SK-N-SH (cell line): ENCODE measurements at regions not wholly inside any gene's neighbourhood (a gene's known extent, or its start where the extent isn't known, plus 50 kb on each side); places are given as distances from the start of the nearest gene placed in this dataset.
A peak's percentile ranks its signal among the peaks of the same experiment; 100 is the strongest.
"Not testable (repeated sequence)": the region's sequence is repeated elsewhere in the genome, so short reads cannot be mapped to it uniquely, and the experiment has no call there.

Experiments used
- CTCF ChIA-PET: fragments of 300-600, 350-600 bp; formaldehyde crosslinking; extraction: SDS; loops from one replicate; lab custom pipeline; 2021; lab: Yijun Ruan, JAX
- POLR2A ChIA-PET: fragments of 350-600 bp; sonication (Branson Sonifier 250); formaldehyde crosslinking; extraction: SDS; loops from one replicate; lab custom pipeline; 2020; ENCODE audit warnings: antibody characterized with exemption, inconsistent platforms; lab: Yijun Ruan, JAX
- DNase-seq: peaks from one replicate; pipeline ENCODE4 v3.0.0; 2012
- H2AFZ ChIP-seq: fragments of 200-600 bp; sonication (generic); 2 replicates; pipeline ENCODE4 v1.8.1; 2016; ENCODE audit warnings: antibody characterized with exemption, mild to moderate bottlenecking, low read depth
- H3F3A ChIP-seq: fragments of 200-600 bp; sonication (generic); replicated peaks from 2 replicates; pipeline ENCODE3; 2016; ENCODE audit warnings: antibody characterized with exemption, mild to moderate bottlenecking; ENCODE audit not compliant: insufficient read depth
- H3K27ac ChIP-seq, 2 experiments: fragments of 200-500 bp in 1 of 2; fragments of 200-600 bp in 1 of 2; sonication (Bioruptor generic) in 1 of 2; sonication (generic), shearing (Covaris generic) in 1 of 2; 2 replicates each; pipeline versions ENCODE4 v1.5.1 to v1.6.1; 2014 to 2016; ENCODE audit warnings: low read depth in 2 of 2, inconsistent platforms in 1 of 2, low read length in 1 of 2, mild to moderate bottlenecking in 1 of 2, mixed read lengths in 1 of 2
- H3K27me3 ChIP-seq: fragments of 200-600 bp; sonication (generic), shearing (Covaris generic); 2 replicates; pipeline ENCODE4 v1.6.1; 2016; ENCODE audit warnings: mixed run types; ENCODE audit not compliant: insufficient read depth
- H3K36me3 ChIP-seq, 2 experiments: fragments of 200-500 bp in 1 of 2; fragments of 200-600 bp in 1 of 2; sonication (Bioruptor generic) in 1 of 2; sonication (generic) in 1 of 2; replicated peaks in 1 of 2; 2 replicates each; pipeline versions ENCODE3 to v1.5.1; 2014 to 2016; ENCODE audit warnings: low read length in 1 of 2, mild to moderate bottlenecking in 1 of 2; ENCODE audit not compliant: insufficient read depth in 2 of 2, control insufficient read depth in 1 of 2
- H3K4me1 ChIP-seq, 2 experiments: fragments of 200-500 bp in 1 of 2; fragments of 200-600 bp in 1 of 2; sonication (Bioruptor generic) in 1 of 2; sonication (generic), shearing (Covaris generic) in 1 of 2; 2 replicates each; pipeline versions ENCODE4 v1.5.1 to v1.6.1; 2014 to 2016; ENCODE audit warnings: low read depth in 1 of 2, low read length in 1 of 2, mixed run types in 1 of 2; ENCODE audit not compliant: insufficient read depth in 2 of 2, control insufficient read depth in 1 of 2
- H3K4me2 ChIP-seq: fragments of 200-600 bp; sonication (generic), shearing (Covaris generic); 2 replicates; pipeline ENCODE4 v1.6.1; 2017; ENCODE audit warnings: mixed run types
- H3K4me3 ChIP-seq, 2 experiments: fragments of 200-500 bp in 1 of 2; fragments of 200-600 bp in 1 of 2; sonication (Bioruptor generic) in 1 of 2; sonication (generic), shearing (Covaris generic) in 1 of 2; 2 replicates each; pipeline versions ENCODE4 v1.5.1 to v1.8.1; 2014 to 2016; ENCODE audit warnings: low read depth in 2 of 2, inconsistent platforms in 1 of 2, low read length in 1 of 2, mild to moderate bottlenecking in 1 of 2, mixed read lengths in 1 of 2, moderate library complexity in 1 of 2
- H3K79me2 ChIP-seq: fragments of 200-600 bp; sonication (generic); 2 replicates; pipeline ENCODE4 v1.8.1; 2017; ENCODE audit warnings: mild to moderate bottlenecking; ENCODE audit not compliant: insufficient read depth
- H3K9ac ChIP-seq: fragments of 200-600 bp; sonication (generic); 2 replicates; pipeline ENCODE4 v1.6.1; 2017; ENCODE audit warnings: mixed run types
- H3K9me2 ChIP-seq: fragments of 200-600 bp; sonication (generic); 2 replicates; pipeline ENCODE4 v1.6.1; 2017; ENCODE audit warnings: mixed run types
- H3K9me3 ChIP-seq: fragments of 200-600 bp; sonication (generic); 2 replicates; pipeline ENCODE4 v1.6.1; 2017; ENCODE audit warnings: mixed run types, mild to moderate bottlenecking, moderate library complexity
- H4K20me1 ChIP-seq: fragments of 200-600 bp; sonication (generic); 2 replicates; pipeline ENCODE4 v1.6.1; 2017; ENCODE audit warnings: mild to moderate bottlenecking, mixed run types; ENCODE audit not compliant: insufficient read depth
- CHD2 ChIP-seq: fragments of 150-350 bp; IDR thresholded peaks from 2 replicates; pipeline ENCODE4 v1.6.1; 2018; ENCODE audit warnings: low read length; ENCODE audit not compliant: partially characterized antibody
- FOSL2 ChIP-seq: IDR thresholded peaks from 2 replicates; pipeline ENCODE4 v1.4.0; 2012; ENCODE audit warnings: low read depth, mild to moderate bottlenecking, moderate library complexity, borderline replicate concordance
- FOXM1 ChIP-seq: IDR thresholded peaks from 2 replicates; pipeline ENCODE4 v1.4.0; 2012; ENCODE audit warnings: low read depth, mild to moderate bottlenecking
- NFIC ChIP-seq: IDR thresholded peaks from 2 replicates; pipeline ENCODE4 v1.4.0; 2012; ENCODE audit warnings: borderline replicate concordance
- SMC3 ChIP-seq: IDR thresholded peaks from 2 replicates; pipeline ENCODE4 v1.6.1; 2012; ENCODE audit warnings: low read depth, low read length, improper control_type of control experiment
- TCF12 ChIP-seq: IDR thresholded peaks from 2 replicates; pipeline ENCODE4 v1.4.0; 2012
- WGBS: methylation state at CpG from one replicate; pipeline ENCODE4 v1.1.6; 2017; ENCODE audit warnings: low lambda C conversion rate; 5-methylcytosine and 5-hydroxymethylcytosine counted together
- TF ChIP-seq, protein P1 (sequence below): IDR thresholded peaks from 2 replicates; pipeline ENCODE4; 2012

DNA sequence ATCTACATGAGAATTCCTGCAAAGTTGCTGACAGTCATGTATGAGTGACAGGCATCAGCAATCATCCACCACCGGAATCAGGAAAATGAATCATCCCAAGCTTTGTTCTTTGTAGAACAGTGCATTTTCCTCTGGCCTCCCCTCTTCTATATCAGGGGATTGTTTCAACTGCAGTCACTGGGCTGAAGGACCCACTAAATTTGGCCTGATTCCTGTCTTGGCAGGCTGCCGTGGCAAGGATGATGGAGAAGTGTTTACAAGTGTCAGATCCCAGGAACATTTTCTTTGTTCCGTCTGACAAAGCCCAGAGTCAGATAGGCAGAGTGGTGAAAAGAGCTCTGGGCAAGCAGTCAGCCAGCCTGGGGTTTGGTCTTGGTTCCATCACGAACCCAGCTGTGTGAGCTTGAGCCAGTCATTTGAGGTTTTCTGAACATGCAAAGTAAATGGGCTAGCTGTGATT is 175.1 kb upstream of the TSC22D2 start:
- Histone ChIP-seq H3K36me3 (no peaks in the 10 kb centered on the region), H3F3A (peaks cover 45% of the 10 kb centered on the region), H3K4me1 (peaks cover 8 to 22% of the 10 kb centered on the region in 2 experiments; a peak in 2 of 4 replicates), H3K27ac (no peak overlapping the region; a peak in 1 of 4 replicates), H3K27me3 (no peaks in the 10 kb centered on the region), H4K20me1 (no peaks in the 10 kb centered on the region), H3K4me3 (no peak overlapping the region), H3K79me2 (no peaks in the 10 kb centered on the region), H3K9me2 (no peaks in the 10 kb centered on the region), H3K4me2 (no peak overlapping the region), H3K9me3 (no peaks in the 10 kb centered on the region; the same call in 1 of the 2 replicates), H3K9ac (no peak overlapping the region), H2AFZ (0 out of 2 replicates have a peak overlapping the region, but pooled peaks have one; percentile 3)
- TF ChIP-seq FOXM1: no peak
- peak; percentile 66 for TF ChIP-seq TCF12
- peak; percentile 55 for TF ChIP-seq NFIC
- TF ChIP-seq SMC3: no peak
- 0 out of 2 replicates have a peak, but pooled peaks have one; percentile 26 for TF ChIP-seq FOSL2
- TF ChIP-seq, protein P1, sequence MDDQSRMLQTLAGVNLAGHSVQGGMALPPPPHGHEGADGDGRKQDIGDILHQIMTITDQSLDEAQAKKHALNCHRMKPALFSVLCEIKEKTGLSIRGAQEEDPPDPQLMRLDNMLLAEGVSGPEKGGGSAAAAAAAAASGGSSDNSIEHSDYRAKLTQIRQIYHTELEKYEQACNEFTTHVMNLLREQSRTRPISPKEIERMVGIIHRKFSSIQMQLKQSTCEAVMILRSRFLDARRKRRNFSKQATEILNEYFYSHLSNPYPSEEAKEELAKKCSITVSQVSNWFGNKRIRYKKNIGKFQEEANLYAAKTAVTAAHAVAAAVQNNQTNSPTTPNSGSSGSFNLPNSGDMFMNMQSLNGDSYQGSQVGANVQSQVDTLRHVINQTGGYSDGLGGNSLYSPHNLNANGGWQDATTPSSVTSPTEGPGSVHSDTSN: peak; percentile 85
- ChIA-PET POLR2A (no interaction called here), CTCF (no interaction called here)
- WGBS: 44% methylated on average over 4 of the region's 4 CpGs
- DNase-seq: no peak

DNA sequence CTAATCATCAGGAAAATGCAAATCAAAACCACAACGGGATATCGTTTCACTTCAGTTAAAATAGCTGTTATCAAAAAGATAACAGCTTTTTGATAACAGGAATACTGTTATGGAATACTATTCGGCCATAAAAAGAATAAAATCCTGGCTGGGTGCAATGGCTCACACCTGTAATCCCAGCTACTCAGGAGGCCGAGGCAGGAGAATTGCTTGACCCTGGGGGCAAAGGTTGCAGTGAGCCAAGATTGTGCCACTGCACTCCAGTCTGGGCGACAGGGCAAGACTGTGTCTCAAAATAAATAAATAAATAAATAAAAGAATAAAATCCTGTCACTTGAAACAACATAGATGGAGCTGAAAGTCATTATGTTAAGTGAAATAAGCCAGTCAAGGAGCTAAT is 178.1 kb upstream of the TSC22D2 start:
- H3F3A ChIP-seq: peaks cover 15% of the 10 kb centered on the region
- POLR2A ChIA-PET: no interaction called here
- no peak overlapping the region for H3K4me3 ChIP-seq
- H2AFZ ChIP-seq: no peak overlapping the region
- no peak for TF ChIP-seq CHD2
- DNase-seq: no peak
- no peak overlapping the region for H3K9ac ChIP-seq
- 88% methylated on average over 5 of the region's 5 CpGs for WGBS
- CTCF ChIA-PET: interaction anchor here (0.9 kb wide), 1 partner anchor 293 kb away, joined by 3 read pairs; no protein-coding TSS in a partner anchor
- H3K9me3 ChIP-seq: no peaks in the 10 kb centered on the region
- H4K20me1 ChIP-seq: no peaks in the 10 kb centered on the region
- H3K79me2 ChIP-seq: no peaks in the 10 kb centered on the region
- no peak overlapping the region for H3K4me2 ChIP-seq
- no peaks in the 10 kb centered on the region for H3K36me3 ChIP-seq
- H3K27ac ChIP-seq: no peak overlapping the region
- H3K4me1 ChIP-seq: peaks cover 0 to 7% of the 10 kb centered on the region in 2 experiments; a peak in 1 of 4 replicates
- no peaks in the 10 kb centered on the region for H3K9me2 ChIP-seq
- no peaks in the 10 kb centered on the region for H3K27me3 ChIP-seq

DNA sequence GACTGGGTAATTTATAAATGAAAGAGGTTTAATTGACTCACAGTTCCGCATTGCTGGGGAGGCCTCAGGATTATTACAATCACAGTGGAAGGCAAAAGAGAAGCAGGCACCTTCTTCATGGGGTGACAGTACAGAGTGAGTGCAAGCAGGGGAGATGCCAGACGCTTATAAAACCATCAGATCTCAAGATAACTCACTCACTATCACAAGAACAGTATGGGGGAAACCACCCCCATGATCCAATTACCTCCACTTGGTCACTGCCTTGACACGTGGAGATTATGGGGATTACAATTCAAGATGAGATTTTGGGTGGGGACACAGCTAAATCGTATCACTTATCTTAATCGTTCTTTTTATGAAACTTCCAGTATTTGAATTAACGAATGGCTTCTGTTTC is 179.5 kb upstream of the TSC22D2 start:
- H3K4me2 ChIP-seq, POLR2A ChIA-PET, H3K36me3 ChIP-seq, H3K9me2 ChIP-seq, H3K4me1 ChIP-seq, H3K79me2 ChIP-seq, H3K27me3 ChIP-seq, H3K27ac ChIP-seq, H3K4me3 ChIP-seq, DNase-seq, H2AFZ ChIP-seq, H4K20me1 ChIP-seq, H3K9ac ChIP-seq, H3K9me3 ChIP-seq: not testable (repeated sequence)
- WGBS: 88% methylated on average over 6 of the region's 6 CpGs
- CTCF ChIA-PET: interaction anchor here (1.3 to 2.4 kb wide), 2 partner anchors 181 to 267 kb away, joined by 4 to 10 read pairs; no protein-coding TSS in a partner anchor
- peaks cover 15% of the 10 kb centered on the region for H3F3A ChIP-seq
